Endothelial cell (in vitro differentiated cells): ENCODE measurements at regions not wholly inside any gene's neighbourhood (a gene's known extent, or its start where the extent isn't known, plus 50 kb on each side); places are given as distances from the start of the nearest gene placed in this dataset.

ENCODE experiments used
- DNase-seq: peaks from one replicate; pipeline ENCODE4 v3.0.0; 2021; ENCODE audit warnings: low spot score
- H3K27ac Mint-ChIP-seq: one replicate; pipeline ENCODE4 v1.8.0; 2021; ENCODE audit warnings: mixed read lengths, inconsistent platforms; ENCODE audit not compliant: unreplicated experiment
- H3K27me3 Mint-ChIP-seq: one replicate; pipeline ENCODE4 v1.8.0; 2021; ENCODE audit warnings: mild to moderate bottlenecking, moderate library complexity, mixed read lengths, inconsistent platforms; ENCODE audit not compliant: unreplicated experiment
- H3K36me3 Mint-ChIP-seq: one replicate; pipeline ENCODE4 v1.8.0; 2021; ENCODE audit warnings: mild to moderate bottlenecking, low read depth, mixed read lengths, inconsistent platforms; ENCODE audit not compliant: unreplicated experiment
- H3K4me1 Mint-ChIP-seq: one replicate; pipeline ENCODE4 v1.8.0; 2021; ENCODE audit warnings: mild to moderate bottlenecking, mixed read lengths, inconsistent platforms; ENCODE audit not compliant: unreplicated experiment
- H3K4me3 Mint-ChIP-seq: one replicate; pipeline ENCODE4 v1.8.0; 2021; ENCODE audit warnings: mild to moderate bottlenecking, mixed read lengths, inconsistent platforms; ENCODE audit not compliant: unreplicated experiment
- H3K9me3 Mint-ChIP-seq: one replicate; pipeline ENCODE4 v1.8.0; 2021; ENCODE audit warnings: mixed read lengths, inconsistent platforms; ENCODE audit not compliant: unreplicated experiment
- CTCF ChIP-seq: fragments of 200-600 bp; sonication (generic); IDR thresholded peaks from one replicate; pipeline ENCODE4 v1.5.0; 2021; ENCODE audit warnings: antibody characterized with exemption; ENCODE audit not compliant: unreplicated experiment

GRCh38 chr2:220335591-220335915, 708.1 kb downstream of the SLC4A3 start:
- no peak for DNase-seq
- Mint-ChIP-seq H3K36me3 (no peaks in the 10 kb centered on the region), H3K4me1 (no peaks in the 10 kb centered on the region), H3K4me3 (no peak overlapping the region), H3K27me3 (no peaks in the 10 kb centered on the region), H3K9me3 (no peaks in the 10 kb centered on the region), H3K27ac (no peak overlapping the region)
- no peak for TF ChIP-seq CTCF

- no peak for DNase-seq
- Mint-ChIP-seq H3K4me1 (no peaks in the 10 kb centered on the region), H3K36me3 (no peaks in the 10 kb centered on the region), H3K27me3 (no peaks in the 10 kb centered on the region), H3K4me3 (no peak overlapping the region), H3K9me3 (no peaks in the 10 kb centered on the region), H3K27ac (no peak overlapping the region)
- no peak for TF ChIP-seq CTCF
These were observed 709.3 kb downstream of the SLC4A3 start for GRCh38 chr2:220336771-220337170.

- no peaks in the 10 kb centered on the region for H3K36me3 Mint-ChIP-seq
- no peak overlapping the region for H3K4me3 Mint-ChIP-seq
- no peak for TF ChIP-seq CTCF
- no peak for DNase-seq
- no peaks in the 10 kb centered on the region for H3K4me1 Mint-ChIP-seq
- no peaks in the 10 kb centered on the region for H3K9me3 Mint-ChIP-seq
- H3K27me3 Mint-ChIP-seq = no peaks in the 10 kb centered on the region
- no peak overlapping the region for H3K27ac Mint-ChIP-seq
These were observed 710.4 kb downstream of the SLC4A3 start for GRCh38 chr2:220337611-220338440.

- Mint-ChIP-seq H3K27ac (no peak overlapping the region), H3K36me3 (no peaks in the 10 kb centered on the region), H3K27me3 (no peaks in the 10 kb centered on the region), H3K9me3 (no peaks in the 10 kb centered on the region), H3K4me3 (no peak overlapping the region), H3K4me1 (no peaks in the 10 kb centered on the region)
- no peak for TF ChIP-seq CTCF
- no peak for DNase-seq
These were observed 713.6 kb downstream of the SLC4A3 start for GRCh38 chr2:220341014-220341413.

GRCh38 chr2:220346919-220347318, 719.5 kb downstream of the SLC4A3 start:
- peaks cover 14% of the 10 kb centered on the region for H3K4me1 Mint-ChIP-seq
- H3K36me3 Mint-ChIP-seq = no peaks in the 10 kb centered on the region
- no peak overlapping the region for H3K27ac Mint-ChIP-seq
- no peak overlapping the region for H3K4me3 Mint-ChIP-seq
- TF ChIP-seq CTCF = no peak
- DNase-seq = no peak
- no peaks in the 10 kb centered on the region for H3K9me3 Mint-ChIP-seq
- no peaks in the 10 kb centered on the region for H3K27me3 Mint-ChIP-seq
